Skeletal muscle cell (primary cell): ENCODE measurements at regions not wholly inside any gene's neighbourhood (a gene's known extent, or its start where the extent isn't known, plus 50 kb on each side); places are given as distances from the start of the nearest gene placed in this dataset.
A peak's percentile ranks its signal among the peaks of the same experiment; 100 is the strongest.

ENCODE experiments used
- DNase-seq: peaks from one replicate; pipeline ENCODE4 v3.0.0-alpha.2; 2010; ENCODE audit warnings: low read depth
- H3K4me3 ChIP-seq: 2 replicates; pipeline ENCODE4 v1.5.1; 2011; ENCODE audit warnings: low read depth, mild to moderate bottlenecking, control low read depth, low read length, moderate library complexity

GRCh38 chr5:43973318-43973717, 370.3 kb downstream of the NNT start:
- peak; percentile 1 for DNase-seq
- H3K4me3 ChIP-seq, result no peak overlapping the region

- no peak for DNase-seq
- no peak overlapping the region for H3K4me3 ChIP-seq
These were observed 364.2 kb downstream of the NNT start for GRCh38 chr5:43967165-43967564.

- no peak overlapping the region for H3K4me3 ChIP-seq
- DNase-seq, result no peak
These were observed 356.2 kb downstream of the NNT start for GRCh38 chr5:43959144-43959543.

- DNase-seq, result no peak
- H3K4me3 ChIP-seq, result no peak overlapping the region
These were observed 345.0 kb downstream of the NNT start for GRCh38 chr5:43947935-43948334.

GRCh38 chr5:43941806-43942205, 338.8 kb downstream of the NNT start:
- no peak for DNase-seq
- no peak overlapping the region for H3K4me3 ChIP-seq

GRCh38 chr5:43940562-43940961, 337.6 kb downstream of the NNT start:
- no peak for DNase-seq
- no peak overlapping the region for H3K4me3 ChIP-seq

- H3K4me3 ChIP-seq, result no peak overlapping the region
- no peak for DNase-seq
These were observed 323.9 kb downstream of the NNT start for GRCh38 chr5:43926923-43927322.

- H3K4me3 ChIP-seq, result no peak overlapping the region
- DNase-seq, result no peak
These were observed 317.4 kb downstream of the NNT start for GRCh38 chr5:43920422-43920821.

GRCh38 chr5:43917925-43918324, 314.9 kb downstream of the NNT start:
- DNase-seq, result no peak
- H3K4me3 ChIP-seq, result no peak overlapping the region

GRCh38 chr5:43903129-43903528, 300.1 kb downstream of the NNT start:
- H3K4me3 ChIP-seq, result no peak overlapping the region
- DNase-seq, result no peak

- no peak for DNase-seq
- H3K4me3 ChIP-seq, result no peak overlapping the region
These were observed 298.0 kb downstream of the NNT start for GRCh38 chr5:43900974-43901373.

GRCh38 chr5:43895876-43896275, 292.9 kb downstream of the NNT start:
- no peak overlapping the region for H3K4me3 ChIP-seq
- DNase-seq, result no peak

GRCh38 chr5:43893951-43894684, 291.1 kb downstream of the NNT start:
- no peak overlapping the region for H3K4me3 ChIP-seq

GRCh38 chr5:43891112-43891511, 288.1 kb downstream of the NNT start:
- DNase-seq, result peak; percentile 11
- H3K4me3 ChIP-seq, result no peak overlapping the region

More at GRCh38 chr5:43893951-43894684, 291.1 kb downstream of the NNT start:
- no peak for DNase-seq

GRCh38 chr5:43889233-43889632, 286.3 kb downstream of the NNT start:
- no peak for DNase-seq

GRCh38 chr5:43875741-43876140, 272.8 kb downstream of the NNT start:
- no peak overlapping the region for H3K4me3 ChIP-seq
- no peak for DNase-seq

More at GRCh38 chr5:43889233-43889632, 286.3 kb downstream of the NNT start:
- no peak overlapping the region for H3K4me3 ChIP-seq

- no peak overlapping the region for H3K4me3 ChIP-seq
- no peak for DNase-seq
These were observed 271.8 kb downstream of the NNT start for GRCh38 chr5:43874772-43875171.

GRCh38 chr5:43873791-43874190, 270.8 kb downstream of the NNT start:
- no peak overlapping the region for H3K4me3 ChIP-seq
- no peak for DNase-seq

- H3K4me3 ChIP-seq, result no peak overlapping the region
- DNase-seq, result no peak
These were observed 256.3 kb downstream of the NNT start for GRCh38 chr5:43859309-43859708.

GRCh38 chr5:43855452-43855851, 252.5 kb downstream of the NNT start:
- DNase-seq, result no peak
- no peak overlapping the region for H3K4me3 ChIP-seq

GRCh38 chr5:43854697-43855292, 251.8 kb downstream of the NNT start:
- no peak overlapping the region for H3K4me3 ChIP-seq
- DNase-seq, result no peak
